ENCODE measurements at regions not wholly inside any gene's neighbourhood (a gene's known extent, or its start where the extent isn't known, plus 50 kb on each side); places are given as distances from the start of the nearest gene placed in this dataset.

- Histone ChIP-seq H3K9me3 (ENCODE audit: control insufficient read depth in 4 of 4, low read length in 3 of 4) (no peaks in the 10 kb centered on the region), H3K36me3 (ENCODE audit: control insufficient read depth in 4 of 4, insufficient read depth in 3 of 4, low read depth in 1 of 4, low read length in 3 of 4) (no peaks in the 10 kb centered on the region), H3K4me1 (ENCODE audit: control insufficient read depth in 4 of 4, insufficient read depth in 4 of 4, low read length in 3 of 4) (no peaks in the 10 kb centered on the region), H3K27ac (ENCODE audit: low read depth in 1 of 2, low read length in 2 of 2) (no peak overlapping the region), H3K27me3 (ENCODE audit: control insufficient read depth in 4 of 4, insufficient read depth in 4 of 4, low read length in 3 of 4) (no peaks in the 10 kb centered on the region), H3K9ac (ENCODE audit: low read depth in 1 of 2, low read length in 2 of 2) (no peak overlapping the region), H3K4me3 (ENCODE audit: low read depth in 1 of 3, low read length in 3 of 3) (no peak overlapping the region)
- DNase-seq (ENCODE audit: low spot score) = no peak
- TF ChIP-seq ZBTB33 (IDR thresholded peaks at IDR 0.05) (no peak), JUND (IDR thresholded peaks at IDR 0.05) (no peak), NR2F2 (IDR thresholded peaks at IDR 0.05) (no peak), RXRA (IDR thresholded peaks at IDR 0.05) (no peak), SP1 (IDR thresholded peaks at IDR 0.05) (no peak), HNF4G (IDR thresholded peaks at IDR 0.05) (no peak), HNF4A (conservative IDR thresholded peaks at IDR 0.05) (no peak), FOXA1 (IDR thresholded peaks at IDR 0.05) (no peak), YY1 (IDR thresholded peaks at IDR 0.05) (no peak)
- TF ChIP-seq, protein P1, sequence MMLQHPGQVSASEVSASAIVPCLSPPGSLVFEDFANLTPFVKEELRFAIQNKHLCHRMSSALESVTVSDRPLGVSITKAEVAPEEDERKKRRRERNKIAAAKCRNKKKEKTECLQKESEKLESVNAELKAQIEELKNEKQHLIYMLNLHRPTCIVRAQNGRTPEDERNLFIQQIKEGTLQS (IDR thresholded peaks at IDR 0.05) = no peak
- 95% methylated on average over 7 of the region's 7 CpGs for WGBS
Observed at GRCh38 chr7:156019308-156019707, 207.0 kb upstream of the SHH start.

DNA sequence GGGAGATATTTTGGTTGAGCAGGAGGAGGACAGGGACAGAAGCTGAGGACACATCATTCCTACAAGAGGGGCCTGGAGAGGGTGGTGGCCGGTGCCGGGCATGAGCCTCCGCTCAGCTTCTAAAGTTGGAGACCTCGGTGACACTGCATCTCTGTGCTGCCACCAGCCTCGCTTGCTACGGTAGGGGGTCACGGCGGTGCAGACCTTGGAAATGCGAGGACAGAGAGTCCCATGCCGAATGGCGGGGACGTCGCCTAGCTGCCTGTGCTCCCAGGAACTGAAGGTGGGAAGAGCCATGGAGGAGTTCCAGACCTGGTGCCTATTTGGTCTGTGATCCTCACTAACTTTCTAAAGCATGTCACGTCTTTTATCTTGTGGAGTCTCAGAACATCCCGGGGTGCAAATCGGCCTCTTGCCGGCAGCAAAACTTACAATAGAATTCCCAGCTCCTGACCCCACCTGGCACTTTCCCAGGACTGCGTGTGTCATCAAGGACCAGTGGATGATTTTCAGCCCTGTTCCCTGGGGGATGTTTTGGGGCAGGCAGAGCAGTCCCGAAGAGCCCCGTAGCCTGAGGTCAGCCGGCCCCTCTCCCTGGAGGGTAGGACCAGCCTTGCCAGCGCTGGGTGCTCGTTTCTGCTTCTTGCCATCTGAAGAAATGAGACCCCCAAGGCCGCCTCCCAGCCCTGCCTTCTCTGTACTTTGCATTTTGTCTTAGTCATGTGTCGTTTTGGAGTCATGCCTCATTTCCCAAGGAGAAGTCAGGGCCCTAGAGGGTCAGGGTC lies 205.8 kb upstream of the SHH start:
- Histone ChIP-seq H3K9ac (ENCODE audit: low read depth in 1 of 2, low read length in 2 of 2) (no peak overlapping the region), H3K27me3 (ENCODE audit: control insufficient read depth in 4 of 4, insufficient read depth in 4 of 4, low read length in 3 of 4) (no peaks in the 10 kb centered on the region), H3K36me3 (ENCODE audit: control insufficient read depth in 4 of 4, insufficient read depth in 3 of 4, low read depth in 1 of 4, low read length in 3 of 4) (no peaks in the 10 kb centered on the region), H3K9me3 (ENCODE audit: control insufficient read depth in 4 of 4, low read length in 3 of 4) (no peaks in the 10 kb centered on the region), H3K4me3 (ENCODE audit: low read depth in 1 of 3, low read length in 3 of 3) (no peak overlapping the region), H3K4me1 (ENCODE audit: control insufficient read depth in 4 of 4, insufficient read depth in 4 of 4, low read length in 3 of 4) (no peaks in the 10 kb centered on the region), H3K27ac (ENCODE audit: low read depth in 1 of 2, low read length in 2 of 2) (no peak overlapping the region)
- TF ChIP-seq, protein P2, sequence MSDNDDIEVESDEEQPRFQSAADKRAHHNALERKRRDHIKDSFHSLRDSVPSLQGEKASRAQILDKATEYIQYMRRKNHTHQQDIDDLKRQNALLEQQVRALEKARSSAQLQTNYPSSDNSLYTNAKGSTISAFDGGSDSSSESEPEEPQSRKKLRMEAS (IDR thresholded peaks at IDR 0.05) = no peak
- TF ChIP-seq, protein P3, sequence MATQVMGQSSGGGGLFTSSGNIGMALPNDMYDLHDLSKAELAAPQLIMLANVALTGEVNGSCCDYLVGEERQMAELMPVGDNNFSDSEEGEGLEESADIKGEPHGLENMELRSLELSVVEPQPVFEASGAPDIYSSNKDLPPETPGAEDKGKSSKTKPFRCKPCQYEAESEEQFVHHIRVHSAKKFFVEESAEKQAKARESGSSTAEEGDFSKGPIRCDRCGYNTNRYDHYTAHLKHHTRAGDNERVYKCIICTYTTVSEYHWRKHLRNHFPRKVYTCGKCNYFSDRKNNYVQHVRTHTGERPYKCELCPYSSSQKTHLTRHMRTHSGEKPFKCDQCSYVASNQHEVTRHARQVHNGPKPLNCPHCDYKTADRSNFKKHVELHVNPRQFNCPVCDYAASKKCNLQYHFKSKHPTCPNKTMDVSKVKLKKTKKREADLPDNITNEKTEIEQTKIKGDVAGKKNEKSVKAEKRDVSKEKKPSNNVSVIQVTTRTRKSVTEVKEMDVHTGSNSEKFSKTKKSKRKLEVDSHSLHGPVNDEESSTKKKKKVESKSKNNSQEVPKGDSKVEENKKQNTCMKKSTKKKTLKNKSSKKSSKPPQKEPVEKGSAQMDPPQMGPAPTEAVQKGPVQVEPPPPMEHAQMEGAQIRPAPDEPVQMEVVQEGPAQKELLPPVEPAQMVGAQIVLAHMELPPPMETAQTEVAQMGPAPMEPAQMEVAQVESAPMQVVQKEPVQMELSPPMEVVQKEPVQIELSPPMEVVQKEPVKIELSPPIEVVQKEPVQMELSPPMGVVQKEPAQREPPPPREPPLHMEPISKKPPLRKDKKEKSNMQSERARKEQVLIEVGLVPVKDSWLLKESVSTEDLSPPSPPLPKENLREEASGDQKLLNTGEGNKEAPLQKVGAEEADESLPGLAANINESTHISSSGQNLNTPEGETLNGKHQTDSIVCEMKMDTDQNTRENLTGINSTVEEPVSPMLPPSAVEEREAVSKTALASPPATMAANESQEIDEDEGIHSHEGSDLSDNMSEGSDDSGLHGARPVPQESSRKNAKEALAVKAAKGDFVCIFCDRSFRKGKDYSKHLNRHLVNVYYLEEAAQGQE (IDR thresholded peaks at IDR 0.05) = no peak
- TF ChIP-seq FOXA2 (IDR thresholded peaks at IDR 0.05) (no peak), SP1 (IDR thresholded peaks at IDR 0.05) (no peak), HNF4A (conservative IDR thresholded peaks at IDR 0.05) (no peak), RAD21 (IDR thresholded peaks at IDR 0.05) (no peak), ZBTB33 (IDR thresholded peaks at IDR 0.05) (no peak), TAF1 (conservative IDR thresholded peaks at IDR 0.05) (no peak), RXRA (IDR thresholded peaks at IDR 0.05) (no peak), GABPA (IDR thresholded peaks at IDR 0.05 in 1 of 2, conservative IDR thresholded peaks at IDR 0.05 in 1 of 2) (no peak), EGR1 (IDR thresholded peaks at IDR 0.05; ENCODE audit: low read depth in 2 of 2) (no peak), HNF4G (IDR thresholded peaks at IDR 0.05) (no peak), YY1 (IDR thresholded peaks at IDR 0.05) (no peak), FOXA1 (IDR thresholded peaks at IDR 0.05) (no peak)
- TF ChIP-seq, protein P4, sequence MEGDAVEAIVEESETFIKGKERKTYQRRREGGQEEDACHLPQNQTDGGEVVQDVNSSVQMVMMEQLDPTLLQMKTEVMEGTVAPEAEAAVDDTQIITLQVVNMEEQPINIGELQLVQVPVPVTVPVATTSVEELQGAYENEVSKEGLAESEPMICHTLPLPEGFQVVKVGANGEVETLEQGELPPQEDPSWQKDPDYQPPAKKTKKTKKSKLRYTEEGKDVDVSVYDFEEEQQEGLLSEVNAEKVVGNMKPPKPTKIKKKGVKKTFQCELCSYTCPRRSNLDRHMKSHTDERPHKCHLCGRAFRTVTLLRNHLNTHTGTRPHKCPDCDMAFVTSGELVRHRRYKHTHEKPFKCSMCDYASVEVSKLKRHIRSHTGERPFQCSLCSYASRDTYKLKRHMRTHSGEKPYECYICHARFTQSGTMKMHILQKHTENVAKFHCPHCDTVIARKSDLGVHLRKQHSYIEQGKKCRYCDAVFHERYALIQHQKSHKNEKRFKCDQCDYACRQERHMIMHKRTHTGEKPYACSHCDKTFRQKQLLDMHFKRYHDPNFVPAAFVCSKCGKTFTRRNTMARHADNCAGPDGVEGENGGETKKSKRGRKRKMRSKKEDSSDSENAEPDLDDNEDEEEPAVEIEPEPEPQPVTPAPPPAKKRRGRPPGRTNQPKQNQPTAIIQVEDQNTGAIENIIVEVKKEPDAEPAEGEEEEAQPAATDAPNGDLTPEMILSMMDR (IDR thresholded peaks at IDR 0.05; ENCODE audit: low read depth, low read length, missing input control) = no peak
- TF ChIP-seq, protein P1 (IDR thresholded peaks at IDR 0.05) = no peak
- DNase-seq (ENCODE audit: low spot score) = no peak
- 88% methylated on average over 25 of the region's 25 CpGs for WGBS
